SK-N-SH (cell line): ENCODE measurements at regions not wholly inside any gene's neighbourhood (a gene's known extent, or its start where the extent isn't known, plus 50 kb on each side); places are given as distances from the start of the nearest gene placed in this dataset.
"Not testable (repeated sequence)": the region's sequence is repeated elsewhere in the genome, so short reads cannot be mapped to it uniquely, and the experiment has no call there.

ENCODE experiments used
- CTCF ChIP-seq: fragments of 200-600 bp; sonication (generic); IDR thresholded peaks from 2 replicates; pipeline ENCODE4 v1.6.1; 2017; ENCODE audit warnings: antibody characterized with exemption, mild to moderate bottlenecking, moderate library complexity
- EP300 ChIP-seq, 2 experiments: IDR thresholded peaks; 2 replicates each; pipeline versions ENCODE4 v1.4.0 to v1.6.1; 2012; ENCODE audit warnings: borderline replicate concordance in 1 of 2, low read depth in 1 of 2, low read length in 1 of 2
- MAX ChIP-seq: IDR thresholded peaks from 2 replicates; pipeline ENCODE4 v1.4.0; 2012; ENCODE audit warnings: low read depth
- POLR2AphosphoS5 ChIP-seq: IDR thresholded peaks from 2 replicates; pipeline ENCODE4 v1.6.1; 2012; ENCODE audit warnings: low read depth, low read length
- REST ChIP-seq: IDR thresholded peaks from 2 replicates; pipeline ENCODE4 v1.6.1; 2012; ENCODE audit warnings: mild to moderate bottlenecking, low read depth, low read length, moderate library complexity
- ZBTB33 ChIP-seq: IDR thresholded peaks from 2 replicates; pipeline ENCODE4 v1.4.0; 2012; ENCODE audit warnings: low read depth, borderline replicate concordance

GRCh38 chr13:82164780-82165395 lies 1717.4 kb downstream of the SLITRK1 start:
- not testable (repeated sequence) for TF ChIP-seq ZBTB33; MAX; REST; POLR2AphosphoS5; CTCF; EP300 (IDR thresholded peaks at IDR 0.05; ENCODE audit: borderline replicate concordance in 1 of 2, low read depth in 1 of 2, low read length in 1 of 2)
